ENCODE measurements at regions not wholly inside any gene's neighbourhood (a gene's known extent, or its start where the extent isn't known, plus 50 kb on each side); places are given as distances from the start of the nearest gene placed in this dataset.

GRCh38 chr1:216927633-216928032 lies 204.4 kb upstream of the ESRRG start:
- H3K4me3 ChIP-seq (ENCODE audit: low read depth, low read length), result no peak overlapping the region
- TF ChIP-seq CTCF (IDR thresholded peaks at IDR 0.05; ENCODE audit: insufficient read depth, low read length), result no peak
- DNase-seq (ENCODE audit: low read depth), result no peak

- no peak for TF ChIP-seq CTCF (IDR thresholded peaks at IDR 0.05; ENCODE audit: insufficient read depth, low read length)
- H3K4me3 ChIP-seq (ENCODE audit: low read depth, low read length), result no peak overlapping the region
- DNase-seq (ENCODE audit: low read depth), result no peak
Observed at GRCh38 chr1:216926720-216927510, 203.7 kb upstream of the ESRRG start.

GRCh38 chr1:216925962-216926625 lies 202.9 kb upstream of the ESRRG start:
- DNase-seq (ENCODE audit: low read depth), result no peak
- no peak for TF ChIP-seq CTCF (IDR thresholded peaks at IDR 0.05; ENCODE audit: insufficient read depth, low read length)
- no peak overlapping the region for H3K4me3 ChIP-seq (ENCODE audit: low read depth, low read length)

GRCh38 chr1:216924732-216925131 lies 201.5 kb upstream of the ESRRG start:
- no peak for DNase-seq (ENCODE audit: low read depth)
- TF ChIP-seq CTCF (IDR thresholded peaks at IDR 0.05; ENCODE audit: insufficient read depth, low read length), result no peak
- no peak overlapping the region for H3K4me3 ChIP-seq (ENCODE audit: low read depth, low read length)

GRCh38 chr1:216923601-216924000 lies 200.4 kb upstream of the ESRRG start:
- DNase-seq (ENCODE audit: low read depth), result no peak
- H3K4me3 ChIP-seq (ENCODE audit: low read depth, low read length), result no peak overlapping the region
- TF ChIP-seq CTCF (IDR thresholded peaks at IDR 0.05; ENCODE audit: insufficient read depth, low read length), result no peak

- no peak for TF ChIP-seq CTCF (IDR thresholded peaks at IDR 0.05; ENCODE audit: insufficient read depth, low read length)
- DNase-seq (ENCODE audit: low read depth), result no peak
- H3K4me3 ChIP-seq (ENCODE audit: low read depth, low read length), result no peak overlapping the region
Observed at GRCh38 chr1:216922406-216922805, 199.2 kb upstream of the ESRRG start.
